Spleen (tissue), 11 donors: ENCODE measurements at regions not wholly inside any gene's neighbourhood (a gene's known extent, or its start where the extent isn't known, plus 50 kb on each side); places are given as distances from the start of the nearest gene placed in this dataset.

ENCODE experiments used
- DNase-seq: peaks from one replicate; pipeline ENCODE4 v3.0.0-alpha.2; 2020
- H3K27ac ChIP-seq, 8 donors: fragments of 200-600 bp; sonication (generic) in 7 of 8; 1 replicate in 4 of 8; 2 replicates in 4 of 8; pipeline versions ENCODE4 v1.5.0 to v1.8.0; 2016 to 2021; ENCODE audit warnings: inconsistent platforms in 4 of 8, mild to moderate bottlenecking in 4 of 8, moderate library complexity in 1 of 8
- H3K27me3 ChIP-seq, 7 donors: fragments of 200-600 bp; sonication (generic) in 6 of 7; replicated peaks in 1 of 7; 1 replicate in 4 of 7; 2 replicates in 3 of 7; pipeline versions ENCODE4 v1.5.0 to v1.8.0; 2016 to 2021; ENCODE audit warnings: inconsistent platforms in 3 of 7, mild to moderate bottlenecking in 1 of 7
- H3K36me3 ChIP-seq, 6 donors: fragments of 200-600 bp; sonication (generic) in 5 of 6; 1 replicate in 4 of 6; 2 replicates in 2 of 6; pipeline versions ENCODE4 v1.5.0 to v1.8.0; 2016 to 2021; ENCODE audit warnings: inconsistent platforms in 2 of 6
- H3K4me1 ChIP-seq, 6 donors: fragments of 200-600 bp; sonication (generic) in 5 of 6; 1 replicate in 3 of 6; 2 replicates in 3 of 6; pipeline versions ENCODE4 v1.5.0 to v1.8.0; 2016 to 2021; ENCODE audit warnings: inconsistent platforms in 3 of 6
- H3K4me3 ChIP-seq, 8 donors: fragments of 200-600 bp; sonication (generic) in 7 of 8; 1 replicate in 4 of 8; 2 replicates in 4 of 8; pipeline versions ENCODE4 v1.5.0 to v1.8.0; 2016 to 2021; ENCODE audit warnings: inconsistent platforms in 4 of 8, mild to moderate bottlenecking in 4 of 8, moderate library complexity in 2 of 8
- H3K9me3 ChIP-seq, 8 donors: fragments of 200-600 bp; sonication (generic) in 7 of 8; 1 replicate in 4 of 8; 2 replicates in 4 of 8; pipeline versions ENCODE4 v1.5.0 to v1.8.0; 2016 to 2021; ENCODE audit warnings: inconsistent platforms in 4 of 8
- POLR2A ChIP-seq, 3 donors: fragments of 450-650 bp; IDR thresholded peaks; one replicate each; pipeline ENCODE4 v1.5.1; 2017; ENCODE audit warnings: antibody characterized with exemption in 3 of 3, mild to moderate bottlenecking in 1 of 3
- POLR2AphosphoS5 ChIP-seq, 3 donors: sonication (generic); formaldehyde crosslinking; IDR thresholded peaks; one replicate each; pipeline ENCODE4 v1.5.1; 2017; ENCODE audit warnings: antibody characterized with exemption in 3 of 3
- WGBS, 5 donors: extraction: QIAGEN DNeasy Blood & Tissue Kit in 3 of 5; methylation state at CpG; one replicate each; pipeline versions ENCODE4 v1.1.5 to v1.1.7; 2013 to 2018; 5-methylcytosine and 5-hydroxymethylcytosine counted together
- intact Hi-C: fragments of 100-400 bp; cut with DNase I; formaldehyde crosslinking; loops from one replicate; pipeline ENCODE4 v1.15.0; 2023; ENCODE audit warnings: low total_unique reads
- TF ChIP-seq, protein P1 (sequence below), 11 experiments: fragments of 200-600 bp in 7 of 11; fragments of 450-650 bp in 4 of 11; sonication (generic) in 4 of 11; IDR thresholded peaks in 8 of 11; conservative IDR thresholded peaks in 3 of 11; 1 replicate in 7 of 11; 2 replicates in 4 of 11; pipeline versions ENCODE4 v1.4.0 to v1.8.0; 2016 to 2021; ENCODE audit warnings: antibody characterized with exemption in 11 of 11, inconsistent platforms in 4 of 11, mild to moderate bottlenecking in 1 of 11
- donor health status: healthy with polysubstance abuse.
- donor health status: DM: no; HTN: no; CAD: no; lungs with moderate emphysema.
- donor health status: DM: no; HTN: no; CAD: no.
- donor health status: Bipolar disorder and iron deficiency.
- donor health status: healthy.
- donor health status: DM: no; HTN: no; CAD: no.
- donor health status: DM: yes; HTN: yes; CAD: no.

GRCh38 chr7:118615681-118616080, 391.2 kb downstream of the ANKRD7 start:
- no peaks in the 10 kb centered on the region for H3K36me3 ChIP-seq
- H3K4me3 ChIP-seq, result no peak overlapping the region
- no peaks in the 10 kb centered on the region for H3K9me3 ChIP-seq
- TF ChIP-seq POLR2AphosphoS5 (IDR thresholded peaks at IDR 0.05) (no peak), POLR2A (IDR thresholded peaks at IDR 0.05) (no peak)
- TF ChIP-seq, protein P1, sequence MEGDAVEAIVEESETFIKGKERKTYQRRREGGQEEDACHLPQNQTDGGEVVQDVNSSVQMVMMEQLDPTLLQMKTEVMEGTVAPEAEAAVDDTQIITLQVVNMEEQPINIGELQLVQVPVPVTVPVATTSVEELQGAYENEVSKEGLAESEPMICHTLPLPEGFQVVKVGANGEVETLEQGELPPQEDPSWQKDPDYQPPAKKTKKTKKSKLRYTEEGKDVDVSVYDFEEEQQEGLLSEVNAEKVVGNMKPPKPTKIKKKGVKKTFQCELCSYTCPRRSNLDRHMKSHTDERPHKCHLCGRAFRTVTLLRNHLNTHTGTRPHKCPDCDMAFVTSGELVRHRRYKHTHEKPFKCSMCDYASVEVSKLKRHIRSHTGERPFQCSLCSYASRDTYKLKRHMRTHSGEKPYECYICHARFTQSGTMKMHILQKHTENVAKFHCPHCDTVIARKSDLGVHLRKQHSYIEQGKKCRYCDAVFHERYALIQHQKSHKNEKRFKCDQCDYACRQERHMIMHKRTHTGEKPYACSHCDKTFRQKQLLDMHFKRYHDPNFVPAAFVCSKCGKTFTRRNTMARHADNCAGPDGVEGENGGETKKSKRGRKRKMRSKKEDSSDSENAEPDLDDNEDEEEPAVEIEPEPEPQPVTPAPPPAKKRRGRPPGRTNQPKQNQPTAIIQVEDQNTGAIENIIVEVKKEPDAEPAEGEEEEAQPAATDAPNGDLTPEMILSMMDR (IDR thresholded peaks at IDR 0.05 in 8 of 11, conservative IDR thresholded peaks at IDR 0.05 in 3 of 11), result no peak
- DNase-seq, result no peak
- 61 to 80% (median 75%) methylated on average over 4 of the region's 4 CpGs for WGBS, 5 donors
- H3K4me1 ChIP-seq, result no peaks in the 10 kb centered on the region
- H3K27ac ChIP-seq, result no peak overlapping the region
- no peaks in the 10 kb centered on the region for H3K27me3 ChIP-seq
- intact Hi-C loops, result no loop called here

- no peak overlapping the region for H3K4me3 ChIP-seq
- no peaks in the 10 kb centered on the region for H3K36me3 ChIP-seq
- intact Hi-C loops, result no loop called here
- no peak for TF ChIP-seq POLR2A (IDR thresholded peaks at IDR 0.05)
- TF ChIP-seq, protein P1 (IDR thresholded peaks at IDR 0.05 in 8 of 11, conservative IDR thresholded peaks at IDR 0.05 in 3 of 11), result no peak
- TF ChIP-seq POLR2AphosphoS5 (IDR thresholded peaks at IDR 0.05), result no peak
- H3K9me3 ChIP-seq, result peaks cover 0 to 6% (median 4%) of the 10 kb centered on the region in 8 donors
- DNase-seq, result no peak
- 73 to 87% (median 77%) methylated on average over 3 of the region's 3 CpGs for WGBS, 5 donors
- no peaks in the 10 kb centered on the region for H3K4me1 ChIP-seq
- H3K27ac ChIP-seq, result no peak overlapping the region
- no peaks in the 10 kb centered on the region for H3K27me3 ChIP-seq
Observed at GRCh38 chr7:118621810-118622360, 397.4 kb downstream of the ANKRD7 start.

DNA sequence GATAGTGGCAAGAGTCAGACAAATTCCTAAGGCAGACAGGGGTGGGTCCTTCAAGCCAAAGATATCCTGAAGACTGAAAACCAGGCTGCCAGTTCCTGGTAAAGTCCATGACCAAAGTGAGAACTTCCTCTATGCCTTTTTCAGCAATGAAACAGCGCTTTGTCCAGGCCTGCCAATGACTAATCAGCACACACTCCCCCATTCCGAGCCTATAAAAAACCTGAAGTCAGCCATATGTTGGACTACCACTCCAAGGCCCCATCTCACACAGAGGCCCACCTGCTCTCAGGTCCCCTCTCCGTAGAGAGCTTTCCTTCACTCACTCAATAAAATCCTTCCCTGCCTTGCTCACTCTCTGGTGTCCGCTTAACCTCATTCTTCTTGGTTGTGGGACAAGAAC, 402.2 kb downstream of the ANKRD7 start:
- intact Hi-C loops, result no loop called here
- TF ChIP-seq, protein P1 (IDR thresholded peaks at IDR 0.05 in 8 of 11, conservative IDR thresholded peaks at IDR 0.05 in 3 of 11), result no peak
- TF ChIP-seq POLR2A (IDR thresholded peaks at IDR 0.05) (no peak), POLR2AphosphoS5 (IDR thresholded peaks at IDR 0.05) (no peak)
- Histone ChIP-seq H3K27me3 (no peaks in the 10 kb centered on the region), H3K27ac (no peak overlapping the region), H3K4me1 (no peaks in the 10 kb centered on the region), H3K9me3 (peaks cover 0 to 12% (median 7%) of the 10 kb centered on the region in 8 donors), H3K36me3 (no peaks in the 10 kb centered on the region), H3K4me3 (no peak overlapping the region)
- WGBS, 5 donors, result 67 to 85% (median 80%) methylated on average over 4 of the region's 4 CpGs
- DNase-seq, result no peak

GRCh38 chr7:118627467-118627866, 403.0 kb downstream of the ANKRD7 start:
- Histone ChIP-seq H3K27me3 (no peaks in the 10 kb centered on the region), H3K9me3 (peaks cover 0 to 12% (median 7%) of the 10 kb centered on the region in 8 donors), H3K4me3 (no peak overlapping the region), H3K4me1 (no peaks in the 10 kb centered on the region), H3K36me3 (no peaks in the 10 kb centered on the region), H3K27ac (no peak overlapping the region)
- intact Hi-C loops, result no loop called here
- WGBS, 5 donors, result 81 to 92% (median 88%) methylated on average over 8 of the region's 8 CpGs
- DNase-seq, result no peak
- TF ChIP-seq POLR2A (IDR thresholded peaks at IDR 0.05), result no peak
- no peak for TF ChIP-seq POLR2AphosphoS5 (IDR thresholded peaks at IDR 0.05)
- TF ChIP-seq, protein P1 (IDR thresholded peaks at IDR 0.05 in 8 of 11, conservative IDR thresholded peaks at IDR 0.05 in 3 of 11), result no peak
